Epithelial cell of esophagus (primary cell): ENCODE measurements at regions not wholly inside any gene's neighbourhood (a gene's known extent, or its start where the extent isn't known, plus 50 kb on each side); places are given as distances from the start of the nearest gene placed in this dataset.

Experiments
- DNase-seq: peaks from one replicate; pipeline ENCODE4 v3.0.0; 2010; ENCODE audit warnings: low read depth
- H3K4me3 ChIP-seq: 2 replicates; pipeline ENCODE4 v1.5.1; 2011; ENCODE audit warnings: mild to moderate bottlenecking, low read length, control low read depth
- CTCF ChIP-seq: IDR thresholded peaks from 2 replicates; pipeline ENCODE4 v1.5.1; 2011; ENCODE audit warnings: low read depth, mild to moderate bottlenecking, low read length, control low read depth, inconsistent platforms; ENCODE audit not compliant: insufficient read depth; ENCODE audit errors: missing control alignments

- no peak for TF ChIP-seq CTCF
- H3K4me3 ChIP-seq, result no peak overlapping the region
- DNase-seq, result no peak
These were observed 985.1 kb downstream of the HACE1 start for GRCh38 chr6:103874575-103874974.

GRCh38 chr6:103872678-103873077, 987.0 kb downstream of the HACE1 start:
- DNase-seq, result no peak
- H3K4me3 ChIP-seq, result no peak overlapping the region
- TF ChIP-seq CTCF, result no peak

GRCh38 chr6:103872233-103872632, 987.5 kb downstream of the HACE1 start:
- DNase-seq, result no peak
- H3K4me3 ChIP-seq, result no peak overlapping the region
- TF ChIP-seq CTCF, result no peak

GRCh38 chr6:103870970-103871369, 988.7 kb downstream of the HACE1 start:
- TF ChIP-seq CTCF, result no peak
- no peak overlapping the region for H3K4me3 ChIP-seq
- DNase-seq, result peak; percentile 34

- no peak overlapping the region for H3K4me3 ChIP-seq
- no peak for DNase-seq
- no peak for TF ChIP-seq CTCF
These were observed 997.4 kb downstream of the HACE1 start for GRCh38 chr6:103862297-103862696.

GRCh38 chr6:103858003-103858402, 1001.7 kb downstream of the HACE1 start:
- DNase-seq, result no peak

More at GRCh38 chr6:103858003-103858402, 1001.7 kb downstream of the HACE1 start:
- no peak for TF ChIP-seq CTCF
- H3K4me3 ChIP-seq, result no peak overlapping the region
